ENCODE measurements at regions not wholly inside any gene's neighbourhood (a gene's known extent, or its start where the extent isn't known, plus 50 kb on each side); places are given as distances from the start of the nearest gene placed in this dataset.
A peak's percentile ranks its signal among the peaks of the same experiment; 100 is the strongest.

DNA sequence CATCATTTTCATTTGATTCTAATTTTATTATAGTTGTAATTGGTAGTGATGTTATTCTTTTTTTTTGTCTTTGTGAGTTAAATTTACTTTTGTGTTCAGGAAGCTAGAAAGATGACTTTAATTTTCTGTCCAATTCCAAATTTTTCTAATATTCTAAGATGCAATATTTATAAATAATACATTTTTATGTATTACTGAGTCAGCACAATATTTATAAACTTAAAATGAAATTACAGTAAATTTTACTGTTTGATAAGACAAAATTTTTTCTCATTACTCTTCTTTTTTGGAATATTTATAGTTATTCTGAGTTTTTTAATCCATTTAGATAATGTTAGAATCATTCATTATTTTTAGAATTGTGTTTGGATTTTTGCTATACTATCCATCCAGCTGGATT lies 1637.9 kb upstream of the ACO1 start:
- H3K9me3 Mint-ChIP-seq, result no peaks in the 10 kb centered on the region

DNA sequence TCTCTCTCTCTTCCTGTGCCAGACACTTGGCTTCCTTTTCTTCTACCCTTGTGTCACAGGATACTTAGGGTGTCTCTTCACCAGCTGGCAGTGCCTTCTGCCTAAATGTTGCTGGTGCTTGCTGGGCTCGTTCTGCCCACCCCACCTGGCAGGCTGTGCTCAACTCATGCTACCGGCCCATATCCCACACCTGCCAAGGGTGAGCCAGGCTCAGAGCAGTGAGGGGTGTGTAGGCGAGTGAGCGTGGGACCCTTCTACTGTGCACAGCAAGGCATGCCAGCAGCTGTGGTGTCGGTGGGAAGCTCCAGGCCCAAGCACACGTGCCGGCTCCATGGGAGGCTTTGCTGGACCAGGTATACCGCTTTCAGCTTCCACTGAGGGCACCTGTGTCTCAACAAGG lies 1626.7 kb upstream of the ACO1 start:
- Mint-ChIP-seq H3K4me3 (no peak overlapping the region), H3K27me3 (no peaks in the 10 kb centered on the region), H3K36me3 (no peaks in the 10 kb centered on the region), H3K27ac (no peak overlapping the region), H3K9me3 (no peaks in the 10 kb centered on the region), H3K4me1 (no peaks in the 10 kb centered on the region)
- H3K27me3 ChIP-seq (replicated peaks in 1 of 2; ENCODE audit: control insufficient read depth in 2 of 2, extremely low read depth in 1 of 2, insufficient read depth in 2 of 2, low read length in 1 of 2), result no peaks in the 10 kb centered on the region
- CTCF ChIA-PET, result no interaction called here
- WGBS (ENCODE audit: insufficient coverage), result 80% methylated on average over 8 of the region's 8 CpGs
- DNase-seq, result no peak
- ATAC-seq (replicated peaks in 1 of 4), result no peak
- no peak overlapping the region for H3K4me3 ChIP-seq (ENCODE audit: control insufficient read depth in 1 of 2, extremely low read depth in 1 of 2, low read length in 1 of 2)
- H3K27ac ChIP-seq (ENCODE audit: low read length), result no peak overlapping the region
- no peaks in the 10 kb centered on the region for H3K4me1 ChIP-seq (ENCODE audit: control insufficient read depth in 1 of 2, extremely low read depth in 1 of 2, insufficient read depth in 2 of 2, low read length in 2 of 2)
- H3K9me3 ChIP-seq, result no peaks in the 10 kb centered on the region
- POLR2A ChIA-PET, result no interaction called here
- no peaks in the 10 kb centered on the region for H3K36me3 ChIP-seq (ENCODE audit: control insufficient read depth in 2 of 2, extremely low read depth in 1 of 2, insufficient read depth in 1 of 2, low read length in 1 of 2)

More for the DNA sequence above, 1637.9 kb upstream of the ACO1 start:
- Histone ChIP-seq H3K4me1 (ENCODE audit: control insufficient read depth in 1 of 2, extremely low read depth in 1 of 2, insufficient read depth in 2 of 2, low read length in 2 of 2) (no peaks in the 10 kb centered on the region), H3K9me3 (no peaks in the 10 kb centered on the region), H3K4me3 (ENCODE audit: control insufficient read depth in 1 of 2, extremely low read depth in 1 of 2, low read length in 1 of 2) (no peak overlapping the region), H3K36me3 (ENCODE audit: control insufficient read depth in 2 of 2, extremely low read depth in 1 of 2, insufficient read depth in 1 of 2, low read length in 1 of 2) (no peaks in the 10 kb centered on the region), H3K27me3 (replicated peaks in 1 of 2; ENCODE audit: control insufficient read depth in 2 of 2, extremely low read depth in 1 of 2, insufficient read depth in 2 of 2, low read length in 1 of 2) (no peaks in the 10 kb centered on the region), H3K27ac (ENCODE audit: low read length) (no peak overlapping the region)
- ATAC-seq (replicated peaks in 1 of 4), result no peak
- CTCF ChIA-PET, result no interaction called here
- Mint-ChIP-seq H3K27me3 (peaks cover 0 to 5% of the 10 kb centered on the region in 2 donors), H3K4me3 (no peak overlapping the region), H3K4me1 (no peaks in the 10 kb centered on the region), H3K27ac (no peak overlapping the region), H3K36me3 (no peaks in the 10 kb centered on the region)
- DNase-seq, result no peak
- POLR2A ChIA-PET, result no interaction called here

DNA sequence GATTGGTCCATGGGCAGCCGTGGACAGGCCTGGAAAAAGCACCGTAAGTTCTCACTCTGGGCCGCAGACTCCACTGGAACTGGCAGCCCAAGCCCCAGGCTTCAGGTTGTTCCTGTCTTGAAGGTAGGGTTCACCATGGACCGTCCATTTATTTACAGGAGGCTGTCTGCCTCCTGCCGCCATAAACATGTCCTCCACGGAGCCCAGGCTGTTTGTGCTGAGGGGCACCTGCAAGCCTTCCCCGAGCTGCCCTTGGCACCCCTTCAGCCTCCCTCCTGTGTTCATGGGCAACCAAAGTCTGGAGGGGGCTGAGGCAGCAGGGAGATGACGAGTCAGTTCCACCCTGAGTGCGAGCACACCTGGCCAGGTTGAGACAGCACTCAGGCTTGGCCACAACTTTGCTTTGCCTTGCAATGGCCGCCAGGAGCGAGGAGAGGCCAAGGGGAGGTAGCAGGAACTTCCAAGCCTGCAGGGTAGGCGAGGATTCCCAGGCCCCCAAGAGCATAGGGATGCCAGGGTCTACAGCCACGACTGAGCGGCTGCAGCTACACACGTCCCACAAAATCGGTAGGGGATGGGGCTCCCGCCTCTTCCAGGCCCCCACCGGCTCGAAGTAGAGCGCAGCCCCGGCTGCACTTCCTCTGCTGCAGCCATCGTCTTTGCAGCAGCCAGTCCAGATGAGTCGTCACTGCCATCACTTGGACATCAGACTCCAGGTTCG lies 1625.6 kb upstream of the ACO1 start:
- no peaks in the 10 kb centered on the region for H3K4me1 ChIP-seq (ENCODE audit: control insufficient read depth in 1 of 2, extremely low read depth in 1 of 2, insufficient read depth in 2 of 2, low read length in 2 of 2)
- ATAC-seq (replicated peaks in 1 of 4) (no peak), DNase-seq (no peak)
- H3K9me3 ChIP-seq, result no peaks in the 10 kb centered on the region
- H3K4me3 ChIP-seq (ENCODE audit: control insufficient read depth in 1 of 2, extremely low read depth in 1 of 2, low read length in 1 of 2), result peak overlapping the region in 1 of 2 donors; percentile 23
- no peaks in the 10 kb centered on the region for H3K9me3 Mint-ChIP-seq
- H3K36me3 Mint-ChIP-seq, result no peaks in the 10 kb centered on the region
- no peaks in the 10 kb centered on the region for H3K36me3 ChIP-seq (ENCODE audit: control insufficient read depth in 2 of 2, extremely low read depth in 1 of 2, insufficient read depth in 1 of 2, low read length in 1 of 2)
- no peaks in the 10 kb centered on the region for H3K27me3 Mint-ChIP-seq
- POLR2A ChIA-PET, result interaction anchor here in 1 of 2 donors (0.6 kb wide), 1 partner anchor 90 kb away, joined by 3 read pairs; no protein-coding TSS in a partner anchor
- H3K4me1 Mint-ChIP-seq, result no peaks in the 10 kb centered on the region
- H3K27ac Mint-ChIP-seq, result no peak overlapping the region
- no peaks in the 10 kb centered on the region for H3K27me3 ChIP-seq (replicated peaks in 1 of 2; ENCODE audit: control insufficient read depth in 2 of 2, extremely low read depth in 1 of 2, insufficient read depth in 2 of 2, low read length in 1 of 2)
- CTCF ChIA-PET, result no interaction called here
- H3K4me3 Mint-ChIP-seq, result no peak overlapping the region
- H3K27ac ChIP-seq (ENCODE audit: low read length), result no peak overlapping the region
- 75% methylated on average over 24 of the region's 24 CpGs for WGBS (ENCODE audit: insufficient coverage)

DNA sequence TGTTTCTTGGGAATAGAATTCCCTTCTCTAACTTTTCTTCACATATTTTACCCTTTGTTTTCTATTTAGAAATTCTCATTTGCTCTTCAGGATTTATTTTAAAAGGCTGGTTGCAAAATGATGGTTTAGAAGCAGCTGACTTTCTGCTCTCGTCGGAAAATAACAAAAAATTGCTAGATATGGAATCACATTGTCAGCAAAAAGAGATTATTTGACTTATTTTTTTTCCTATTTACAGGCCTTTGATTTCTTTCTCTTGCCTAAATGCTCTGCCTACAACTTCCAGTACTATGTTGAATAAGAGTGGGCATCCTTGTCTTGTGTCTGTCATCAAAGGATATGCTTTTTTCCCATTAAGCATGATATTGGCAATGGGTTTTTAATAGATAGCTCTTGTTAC lies 1619.1 kb upstream of the ACO1 start:
- no peaks in the 10 kb centered on the region for H3K36me3 ChIP-seq (ENCODE audit: control insufficient read depth in 2 of 2, extremely low read depth in 1 of 2, insufficient read depth in 1 of 2, low read length in 1 of 2)
- peaks cover 0 to 4% of the 10 kb centered on the region in 2 donors for H3K27me3 Mint-ChIP-seq
- no peak overlapping the region for H3K27ac Mint-ChIP-seq
- no peaks in the 10 kb centered on the region for H3K9me3 ChIP-seq
- no peak overlapping the region for H3K4me3 Mint-ChIP-seq
- ChIA-PET CTCF (no interaction called here), POLR2A (no interaction called here)
- no peak for DNase-seq
- H3K4me1 ChIP-seq (ENCODE audit: control insufficient read depth in 1 of 2, extremely low read depth in 1 of 2, insufficient read depth in 2 of 2, low read length in 2 of 2), result no peaks in the 10 kb centered on the region
- H3K4me1 Mint-ChIP-seq, result peaks cover 0 to 5% (median 0%) of the 10 kb centered on the region in 3 donors
- no peak overlapping the region for H3K27ac ChIP-seq (ENCODE audit: low read length)
- H3K27me3 ChIP-seq (replicated peaks in 1 of 2; ENCODE audit: control insufficient read depth in 2 of 2, extremely low read depth in 1 of 2, insufficient read depth in 2 of 2, low read length in 1 of 2), result no peaks in the 10 kb centered on the region
- peaks cover 0 to 4% (median 0%) of the 10 kb centered on the region in 3 donors for H3K9me3 Mint-ChIP-seq
- H3K36me3 Mint-ChIP-seq, result no peaks in the 10 kb centered on the region
- no peak for ATAC-seq (replicated peaks in 1 of 4)
- WGBS (ENCODE audit: insufficient coverage), result 80% methylated on average over 1 of the region's 2 CpGs
- H3K4me3 ChIP-seq (ENCODE audit: control insufficient read depth in 1 of 2, extremely low read depth in 1 of 2, low read length in 1 of 2), result no peak overlapping the region

DNA sequence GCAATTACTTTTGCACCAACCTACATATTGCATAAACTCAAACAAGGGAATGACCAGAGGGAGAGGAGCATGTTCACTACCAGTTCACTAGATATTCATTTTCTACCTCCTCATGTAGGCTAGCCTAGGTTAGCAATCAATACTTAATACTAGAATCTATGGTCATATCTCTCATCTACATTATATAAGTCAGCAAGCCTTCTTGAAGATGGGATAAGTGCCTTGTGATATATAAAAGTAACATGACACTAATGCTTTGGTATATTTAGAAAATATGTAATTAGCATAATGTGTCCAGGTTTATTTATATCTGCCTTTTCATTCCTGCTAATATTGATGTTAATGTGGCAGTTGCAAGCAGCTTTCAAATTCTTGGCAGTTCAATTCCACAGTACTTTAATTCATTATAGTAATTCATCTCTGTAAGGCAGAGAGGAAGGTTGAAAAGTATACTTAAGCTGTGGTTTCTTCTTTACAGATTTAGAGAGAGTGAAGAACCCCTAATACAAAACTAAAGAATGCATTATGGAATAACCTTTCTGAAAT lies 1613.2 kb upstream of the ACO1 start:
- no peaks in the 10 kb centered on the region for H3K27me3 ChIP-seq (replicated peaks in 1 of 2; ENCODE audit: control insufficient read depth in 2 of 2, extremely low read depth in 1 of 2, insufficient read depth in 2 of 2, low read length in 1 of 2)
- no peak overlapping the region for H3K4me3 ChIP-seq (ENCODE audit: control insufficient read depth in 1 of 2, extremely low read depth in 1 of 2, low read length in 1 of 2)
- ATAC-seq (replicated peaks in 1 of 4) (no peak), DNase-seq (no peak)
- no peaks in the 10 kb centered on the region for H3K9me3 ChIP-seq
- no peaks in the 10 kb centered on the region for H3K4me1 ChIP-seq (ENCODE audit: control insufficient read depth in 1 of 2, extremely low read depth in 1 of 2, insufficient read depth in 2 of 2, low read length in 2 of 2)
- H3K4me1 Mint-ChIP-seq, result peaks cover 0 to 5% (median 0%) of the 10 kb centered on the region in 3 donors
- peaks cover 0 to 4% of the 10 kb centered on the region in 2 donors for H3K27me3 Mint-ChIP-seq
- no peak overlapping the region for H3K4me3 Mint-ChIP-seq
- H3K9me3 Mint-ChIP-seq, result peaks cover 0 to 4% (median 0%) of the 10 kb centered on the region in 3 donors
- H3K27ac ChIP-seq (ENCODE audit: low read length), result no peak overlapping the region
- CTCF ChIA-PET, result no interaction called here
- no peaks in the 10 kb centered on the region for H3K36me3 Mint-ChIP-seq
- H3K27ac Mint-ChIP-seq, result no peak overlapping the region
- no peaks in the 10 kb centered on the region for H3K36me3 ChIP-seq (ENCODE audit: control insufficient read depth in 2 of 2, extremely low read depth in 1 of 2, insufficient read depth in 1 of 2, low read length in 1 of 2)
- POLR2A ChIA-PET, result no interaction called here

DNA sequence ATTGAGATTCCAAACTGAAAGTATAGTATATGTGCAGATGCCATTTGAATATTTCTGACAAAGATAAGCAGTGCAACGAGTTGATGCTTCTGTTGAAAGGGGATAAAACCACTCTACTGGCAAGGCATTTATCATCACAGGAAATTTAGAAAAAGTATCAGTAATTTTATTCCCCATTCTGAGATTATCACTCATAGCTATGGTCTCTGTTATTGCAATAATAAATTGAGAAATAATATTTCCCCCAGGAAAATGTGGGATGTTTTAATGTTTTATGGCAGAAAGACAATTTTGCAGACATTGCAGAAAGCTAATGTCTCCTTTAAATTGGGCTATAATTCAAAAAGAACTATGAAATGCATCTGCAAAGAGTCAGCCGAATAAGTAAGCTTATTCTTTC lies 1612.7 kb upstream of the ACO1 start:
- Mint-ChIP-seq H3K4me1 (peaks cover 0 to 5% (median 0%) of the 10 kb centered on the region in 3 donors), H3K4me3 (no peak overlapping the region), H3K36me3 (no peaks in the 10 kb centered on the region), H3K27ac (no peak overlapping the region), H3K9me3 (peaks cover 0 to 4% (median 0%) of the 10 kb centered on the region in 3 donors), H3K27me3 (peaks cover 0 to 4% of the 10 kb centered on the region in 2 donors)
- Histone ChIP-seq H3K36me3 (ENCODE audit: control insufficient read depth in 2 of 2, extremely low read depth in 1 of 2, insufficient read depth in 1 of 2, low read length in 1 of 2) (no peaks in the 10 kb centered on the region), H3K9me3 (no peaks in the 10 kb centered on the region), H3K27me3 (replicated peaks in 1 of 2; ENCODE audit: control insufficient read depth in 2 of 2, extremely low read depth in 1 of 2, insufficient read depth in 2 of 2, low read length in 1 of 2) (no peaks in the 10 kb centered on the region), H3K4me1 (ENCODE audit: control insufficient read depth in 1 of 2, extremely low read depth in 1 of 2, insufficient read depth in 2 of 2, low read length in 2 of 2) (no peaks in the 10 kb centered on the region), H3K27ac (ENCODE audit: low read length) (no peak overlapping the region), H3K4me3 (ENCODE audit: control insufficient read depth in 1 of 2, extremely low read depth in 1 of 2, low read length in 1 of 2) (no peak overlapping the region)
- CTCF ChIA-PET, result no interaction called here
- no CpG with 5 or more reads among the region's 2 CpGs for WGBS (ENCODE audit: insufficient coverage)
- POLR2A ChIA-PET, result no interaction called here
- ATAC-seq (replicated peaks in 1 of 4) (no peak), DNase-seq (no peak)

All from T-cell (primary cell).